DOHH2 (cell line): ENCODE measurements at regions not wholly inside any gene's neighbourhood (a gene's known extent, or its start where the extent isn't known, plus 50 kb on each side); places are given as distances from the start of the nearest gene placed in this dataset.

ENCODE experiments used
- CTCF ChIP-seq: fragments of 200-600 bp; sonication (generic); IDR thresholded peaks from one replicate; pipeline ENCODE4 v1.5.1; 2014; ENCODE audit warnings: antibody characterized with exemption, mild to moderate bottlenecking, low read depth, low read length; ENCODE audit not compliant: poor library complexity, severe bottlenecking
- EZH2phosphoT487 ChIP-seq: fragments of 200-600 bp; sonication (generic); IDR thresholded peaks from 2 replicates; pipeline ENCODE4 v1.6.1; 2017; ENCODE audit warnings: borderline replicate concordance, mild to moderate bottlenecking, antibody characterized with exemption, low read length, moderate library complexity, mixed read lengths

- no peak for TF ChIP-seq EZH2phosphoT487
- no peak for TF ChIP-seq CTCF
These were observed 89.5 kb upstream of the MANEA start for GRCh38 chr6:95487817-95488216.
